ENCODE measurements at regions not wholly inside any gene's neighbourhood (a gene's known extent, or its start where the extent isn't known, plus 50 kb on each side); places are given as distances from the start of the nearest gene placed in this dataset.

GRCh38 chr6:122170274-122170673 lies 229.2 kb upstream of the HSF2 start:
- FAIRE-seq (no peak), DNase-seq (no peak)
- no peak overlapping the region for H3K27ac ChIP-seq (ENCODE audit: low read depth in 2 of 2, low read length in 2 of 2)
- no peaks in the 10 kb centered on the region for H3K36me3 ChIP-seq (ENCODE audit: control insufficient read depth in 2 of 3, insufficient read depth in 3 of 3, low read length in 3 of 3)
- TF ChIP-seq CTCF (IDR thresholded peaks at IDR 0.05; ENCODE audit: borderline replicate concordance, extremely low read depth, insufficient read depth) = no peak
- H3K27me3 ChIP-seq (ENCODE audit: control insufficient read depth, insufficient read depth, low read length) = no peaks in the 10 kb centered on the region
- H3K4me1 ChIP-seq (ENCODE audit: control insufficient read depth in 2 of 3, insufficient read depth in 2 of 3, low read depth in 1 of 3, low read length in 3 of 3) = no peaks in the 10 kb centered on the region
- H3K9ac ChIP-seq (ENCODE audit: low read length in 3 of 3) = no peak overlapping the region
- intact Hi-C loops (cut with DNase I) = no loop called here
- H3K4me3 ChIP-seq (ENCODE audit: low read length in 3 of 3) = no peak overlapping the region
- no peaks in the 10 kb centered on the region for H3K9me3 ChIP-seq (ENCODE audit: control insufficient read depth in 2 of 3, insufficient read depth in 1 of 3, low read length in 3 of 3)

- FAIRE-seq (no peak), DNase-seq (no peak)
- Histone ChIP-seq H3K4me3 (ENCODE audit: low read length in 3 of 3) (no peak overlapping the region), H3K27ac (ENCODE audit: low read depth in 2 of 2, low read length in 2 of 2) (no peak overlapping the region), H3K9ac (ENCODE audit: low read length in 3 of 3) (no peak overlapping the region), H3K4me1 (ENCODE audit: control insufficient read depth in 2 of 3, insufficient read depth in 2 of 3, low read depth in 1 of 3, low read length in 3 of 3) (no peaks in the 10 kb centered on the region), H3K27me3 (ENCODE audit: control insufficient read depth, insufficient read depth, low read length) (no peaks in the 10 kb centered on the region), H3K36me3 (ENCODE audit: control insufficient read depth in 2 of 3, insufficient read depth in 3 of 3, low read length in 3 of 3) (no peaks in the 10 kb centered on the region), H3K9me3 (ENCODE audit: control insufficient read depth in 2 of 3, insufficient read depth in 1 of 3, low read length in 3 of 3) (no peaks in the 10 kb centered on the region)
- intact Hi-C loops (cut with DNase I) = no loop called here
- no peak for TF ChIP-seq CTCF (IDR thresholded peaks at IDR 0.05; ENCODE audit: borderline replicate concordance, extremely low read depth, insufficient read depth)
Observed at GRCh38 chr6:122178988-122179387, 220.5 kb upstream of the HSF2 start.

- FAIRE-seq (no peak), DNase-seq (peak in 2 of 5 donors; percentile 6 to 37)
- no peak for TF ChIP-seq CTCF (IDR thresholded peaks at IDR 0.05; ENCODE audit: borderline replicate concordance, extremely low read depth, insufficient read depth)
- intact Hi-C loops (cut with DNase I) = no loop called here
- H3K4me1 ChIP-seq (ENCODE audit: control insufficient read depth in 2 of 3, insufficient read depth in 2 of 3, low read depth in 1 of 3, low read length in 3 of 3) = no peaks in the 10 kb centered on the region
- no peak overlapping the region for H3K27ac ChIP-seq (ENCODE audit: low read depth in 2 of 2, low read length in 2 of 2)
- H3K36me3 ChIP-seq (ENCODE audit: control insufficient read depth in 2 of 3, insufficient read depth in 3 of 3, low read length in 3 of 3) = no peaks in the 10 kb centered on the region
- no peak overlapping the region for H3K9ac ChIP-seq (ENCODE audit: low read length in 3 of 3)
- H3K27me3 ChIP-seq (ENCODE audit: control insufficient read depth, insufficient read depth, low read length) = no peaks in the 10 kb centered on the region
- H3K4me3 ChIP-seq (ENCODE audit: low read length in 3 of 3) = no peak overlapping the region
- H3K9me3 ChIP-seq (ENCODE audit: control insufficient read depth in 2 of 3, insufficient read depth in 1 of 3, low read length in 3 of 3) = no peaks in the 10 kb centered on the region
Observed at GRCh38 chr6:122180132-122180531, 219.3 kb upstream of the HSF2 start.

- FAIRE-seq = no peak
- DNase-seq = no peak
- intact Hi-C loops (cut with DNase I) = no loop called here
Observed at GRCh38 chr6:122182061-122182460, 217.4 kb upstream of the HSF2 start.

More at GRCh38 chr6:122182061-122182460, 217.4 kb upstream of the HSF2 start:
- Histone ChIP-seq H3K4me1 (ENCODE audit: control insufficient read depth in 2 of 3, insufficient read depth in 2 of 3, low read depth in 1 of 3, low read length in 3 of 3) (no peaks in the 10 kb centered on the region), H3K27ac (ENCODE audit: low read depth in 2 of 2, low read length in 2 of 2) (no peak overlapping the region), H3K9me3 (ENCODE audit: control insufficient read depth in 2 of 3, insufficient read depth in 1 of 3, low read length in 3 of 3) (no peaks in the 10 kb centered on the region), H3K4me3 (ENCODE audit: low read length in 3 of 3) (no peak overlapping the region), H3K36me3 (ENCODE audit: control insufficient read depth in 2 of 3, insufficient read depth in 3 of 3, low read length in 3 of 3) (no peaks in the 10 kb centered on the region), H3K27me3 (ENCODE audit: control insufficient read depth, insufficient read depth, low read length) (no peaks in the 10 kb centered on the region), H3K9ac (ENCODE audit: low read length in 3 of 3) (no peak overlapping the region)
- no peak for TF ChIP-seq CTCF (IDR thresholded peaks at IDR 0.05; ENCODE audit: borderline replicate concordance, extremely low read depth, insufficient read depth)
